Smooth muscle cell (in vitro differentiated cells): ENCODE measurements at regions not wholly inside any gene's neighbourhood (a gene's known extent, or its start where the extent isn't known, plus 50 kb on each side); places are given as distances from the start of the nearest gene placed in this dataset.

ENCODE experiments used
- DNase-seq: peaks from one replicate; lab custom pipeline; 2025; ENCODE audit not compliant: unreplicated experiment; lab: John Stamatoyannopoulos, UW
- H2AFZ ChIP-seq: fragments of 200-600 bp; sonication (generic); 2 replicates; pipeline ENCODE4 v1.6.0; 2016; ENCODE audit warnings: antibody characterized with exemption, low read depth, mild to moderate bottlenecking
- H3F3A ChIP-seq: fragments of 200-600 bp; sonication (generic); 2 replicates; pipeline ENCODE4 v1.6.0; 2017; ENCODE audit warnings: antibody characterized with exemption, low read depth
- H3K27ac ChIP-seq: fragments of 200-600 bp; sonication (generic); 2 replicates; pipeline ENCODE4 v1.5.1; 2016; ENCODE audit warnings: low read depth, mild to moderate bottlenecking
- H3K27me3 ChIP-seq: fragments of 200-600 bp; sonication (generic); 2 replicates; pipeline ENCODE4 v1.6.1; 2016; ENCODE audit warnings: low read depth, mild to moderate bottlenecking
- H3K36me3 ChIP-seq: fragments of 200-600 bp; sonication (generic); 2 replicates; pipeline ENCODE4 v1.5.1; 2016; ENCODE audit warnings: low read depth
- H3K4me1 ChIP-seq: fragments of 200-600 bp; sonication (generic); 2 replicates; pipeline ENCODE4 v1.5.1; 2016; ENCODE audit warnings: low read depth
- H3K4me2 ChIP-seq: fragments of 200-600 bp; sonication (generic); 2 replicates; pipeline ENCODE4 v1.6.0; 2016; ENCODE audit warnings: mild to moderate bottlenecking
- H3K4me3 ChIP-seq: fragments of 200-600 bp; sonication (generic); 2 replicates; pipeline ENCODE4 v1.5.1; 2016; ENCODE audit warnings: mild to moderate bottlenecking
- H3K79me2 ChIP-seq: fragments of 200-600 bp; sonication (generic); 2 replicates; pipeline ENCODE4 v1.6.0; 2016; ENCODE audit warnings: low read depth, mild to moderate bottlenecking
- H3K9ac ChIP-seq: fragments of 200-600 bp; sonication (generic); 2 replicates; pipeline ENCODE4 v1.6.0; 2016; ENCODE audit warnings: low read depth
- H3K9me3 ChIP-seq: fragments of 200-600 bp; sonication (generic); replicated peaks from 2 replicates; pipeline ENCODE4 v1.5.1; 2016; ENCODE audit warnings: low read depth
- H4K20me1 ChIP-seq: fragments of 200-600 bp; sonication (generic); 2 replicates; pipeline ENCODE4 v1.6.0; 2016; ENCODE audit warnings: low read depth
- CTCF ChIP-seq: fragments of 200-600 bp; sonication (generic); IDR thresholded peaks from 2 replicates; pipeline ENCODE4 v1.5.1; 2017; ENCODE audit warnings: borderline replicate concordance, mild to moderate bottlenecking, antibody characterized with exemption; ENCODE audit not compliant: insufficient read depth, poor library complexity, severe bottlenecking
- WGBS: methylation state at CpG from one replicate; pipeline ENCODE4 v1.1.7; 2016; ENCODE audit warnings: low lambda C conversion rate; 5-methylcytosine and 5-hydroxymethylcytosine counted together

GRCh38 chr4:19675172-19675811, 576.4 kb upstream of the SLIT2 start:
- no peak for DNase-seq
- H4K20me1 ChIP-seq: no peaks in the 10 kb centered on the region
- H3K4me1 ChIP-seq: no peaks in the 10 kb centered on the region
- H3K4me2 ChIP-seq: no peak overlapping the region
- no peak overlapping the region for H3K4me3 ChIP-seq
- H3K27me3 ChIP-seq: no peaks in the 10 kb centered on the region
- no peaks in the 10 kb centered on the region for H3K79me2 ChIP-seq
- WGBS: 88% methylated on average over 4 of the region's 4 CpGs
- no peaks in the 10 kb centered on the region for H3F3A ChIP-seq
- no peaks in the 10 kb centered on the region for H3K36me3 ChIP-seq
- peaks cover 3% of the 10 kb centered on the region for H3K9me3 ChIP-seq
- no peak overlapping the region for H3K27ac ChIP-seq
- no peak overlapping the region for H3K9ac ChIP-seq
- no peak for TF ChIP-seq CTCF
- no peak overlapping the region for H2AFZ ChIP-seq

GRCh38 chr4:19659101-19659500, 592.6 kb upstream of the SLIT2 start:
- H3K9ac ChIP-seq: no peak overlapping the region
- 81% methylated on average over 5 of the region's 5 CpGs for WGBS
- no peaks in the 10 kb centered on the region for H3K9me3 ChIP-seq

GRCh38 chr4:19657856-19658255, 593.8 kb upstream of the SLIT2 start:
- Histone ChIP-seq H3K9ac (no peak overlapping the region), H3K36me3 (no peaks in the 10 kb centered on the region), H3K79me2 (no peaks in the 10 kb centered on the region), H2AFZ (no peak overlapping the region), H3K4me1 (peaks cover 3% of the 10 kb centered on the region), H3F3A (no peaks in the 10 kb centered on the region), H3K4me2 (no peak overlapping the region), H3K9me3 (no peaks in the 10 kb centered on the region), H3K27me3 (no peaks in the 10 kb centered on the region), H3K27ac (peak overlapping the region; percentile 28), H3K4me3 (no peak overlapping the region), H4K20me1 (no peaks in the 10 kb centered on the region)
- no peak for TF ChIP-seq CTCF
- no peak for DNase-seq
- WGBS: 46% methylated on average over 3 of the region's 3 CpGs

More at GRCh38 chr4:19659101-19659500, 592.6 kb upstream of the SLIT2 start:
- Histone ChIP-seq H3F3A (no peaks in the 10 kb centered on the region), H3K27ac (no peak overlapping the region), H3K4me3 (no peak overlapping the region), H3K79me2 (no peaks in the 10 kb centered on the region), H3K36me3 (no peaks in the 10 kb centered on the region), H3K4me1 (peaks cover 3% of the 10 kb centered on the region), H4K20me1 (no peaks in the 10 kb centered on the region), H3K4me2 (peak overlapping the region; percentile 16), H3K27me3 (no peaks in the 10 kb centered on the region), H2AFZ (peak overlapping the region; percentile 38)
- no peak for DNase-seq
- TF ChIP-seq CTCF: no peak

GRCh38 chr4:19655666-19656065, 596.0 kb upstream of the SLIT2 start:
- Histone ChIP-seq H3K27me3 (no peaks in the 10 kb centered on the region), H3K36me3 (no peaks in the 10 kb centered on the region), H3K4me1 (peaks cover 3% of the 10 kb centered on the region), H3K79me2 (no peaks in the 10 kb centered on the region), H4K20me1 (no peaks in the 10 kb centered on the region), H3K4me2 (no peak overlapping the region), H2AFZ (no peak overlapping the region), H3K27ac (no peak overlapping the region), H3K9me3 (no peaks in the 10 kb centered on the region), H3K9ac (no peak overlapping the region), H3K4me3 (no peak overlapping the region), H3F3A (no peaks in the 10 kb centered on the region)
- no peak for DNase-seq
- no peak for TF ChIP-seq CTCF
- 91% methylated on average over 5 of the region's 5 CpGs for WGBS
